ENCODE measurements at regions not wholly inside any gene's neighbourhood (a gene's known extent, or its start where the extent isn't known, plus 50 kb on each side); places are given as distances from the start of the nearest gene placed in this dataset.

DNA sequence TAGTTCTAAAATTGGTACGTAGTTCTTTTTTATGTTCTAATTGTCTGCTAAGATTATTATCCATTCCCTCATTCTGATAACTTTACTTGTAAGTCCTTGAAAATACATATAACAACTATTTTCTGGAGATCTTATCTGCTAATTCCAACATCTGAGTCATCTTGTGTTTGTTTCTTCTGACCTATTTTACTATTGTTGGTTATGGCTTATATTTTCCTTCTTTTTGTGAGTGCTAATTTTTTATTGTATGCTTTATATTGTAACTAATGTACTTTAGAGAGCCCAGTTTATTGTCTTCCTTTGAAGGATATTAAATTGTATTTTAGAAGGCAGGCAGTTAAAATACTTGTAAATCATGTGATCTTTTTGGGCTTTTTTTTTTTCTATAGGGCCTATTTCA lies 149.3 kb upstream of the LRFN5 start:
- CTCF ChIA-PET = no interaction called here
- TF ChIP-seq, protein P1, sequence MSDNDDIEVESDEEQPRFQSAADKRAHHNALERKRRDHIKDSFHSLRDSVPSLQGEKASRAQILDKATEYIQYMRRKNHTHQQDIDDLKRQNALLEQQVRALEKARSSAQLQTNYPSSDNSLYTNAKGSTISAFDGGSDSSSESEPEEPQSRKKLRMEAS (IDR thresholded peaks at IDR 0.05; ENCODE audit: low read depth) = no peak
- no peak for TF ChIP-seq IRF3 (IDR thresholded peaks at IDR 0.05; ENCODE audit: low read depth, low read length)
- TF ChIP-seq REST (IDR thresholded peaks at IDR 0.05; ENCODE audit: low read depth, low read length) = no peak
- TF ChIP-seq CHD2 (IDR thresholded peaks at IDR 0.05; ENCODE audit: low read length, partially characterized antibody) = no peak
- TF ChIP-seq GABPA (IDR thresholded peaks at IDR 0.05; ENCODE audit: low read depth) = no peak
- no peak for TF ChIP-seq TAF1 (IDR thresholded peaks at IDR 0.05; ENCODE audit: borderline replicate concordance, low read depth, low read length)
- TF ChIP-seq, protein P2, sequence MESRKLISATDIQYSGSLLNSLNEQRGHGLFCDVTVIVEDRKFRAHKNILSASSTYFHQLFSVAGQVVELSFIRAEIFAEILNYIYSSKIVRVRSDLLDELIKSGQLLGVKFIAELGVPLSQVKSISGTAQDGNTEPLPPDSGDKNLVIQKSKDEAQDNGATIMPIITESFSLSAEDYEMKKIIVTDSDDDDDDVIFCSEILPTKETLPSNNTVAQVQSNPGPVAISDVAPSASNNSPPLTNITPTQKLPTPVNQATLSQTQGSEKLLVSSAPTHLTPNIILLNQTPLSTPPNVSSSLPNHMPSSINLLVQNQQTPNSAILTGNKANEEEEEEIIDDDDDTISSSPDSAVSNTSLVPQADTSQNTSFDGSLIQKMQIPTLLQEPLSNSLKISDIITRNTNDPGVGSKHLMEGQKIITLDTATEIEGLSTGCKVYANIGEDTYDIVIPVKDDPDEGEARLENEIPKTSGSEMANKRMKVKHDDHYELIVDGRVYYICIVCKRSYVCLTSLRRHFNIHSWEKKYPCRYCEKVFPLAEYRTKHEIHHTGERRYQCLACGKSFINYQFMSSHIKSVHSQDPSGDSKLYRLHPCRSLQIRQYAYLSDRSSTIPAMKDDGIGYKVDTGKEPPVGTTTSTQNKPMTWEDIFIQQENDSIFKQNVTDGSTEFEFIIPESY (IDR thresholded peaks at IDR 0.05; ENCODE audit: borderline replicate concordance, low read depth) = no peak
- TF ChIP-seq RCOR1 (IDR thresholded peaks at IDR 0.05; ENCODE audit: low read length) = no peak
- no peak for TF ChIP-seq YY1 (IDR thresholded peaks at IDR 0.05; ENCODE audit: low read depth)
- TF ChIP-seq FOSL2 (IDR thresholded peaks at IDR 0.05; ENCODE audit: borderline replicate concordance, low read depth) = no peak
- no peak for TF ChIP-seq NRF1 (IDR thresholded peaks at IDR 0.05; ENCODE audit: low read depth, low read length)
- TF ChIP-seq EZH2phosphoT487 (IDR thresholded peaks at IDR 0.05; ENCODE audit: borderline replicate concordance, low read depth) = no peak
- no peak for TF ChIP-seq TEAD4 (IDR thresholded peaks at IDR 0.05; ENCODE audit: borderline replicate concordance, insufficient read depth)
- TF ChIP-seq MEF2A (IDR thresholded peaks at IDR 0.05; ENCODE audit: borderline replicate concordance, low read depth) = no peak
- no peak for TF ChIP-seq FOXJ3 (CRISPR knock-in tag; IDR thresholded peaks at IDR 0.05)
- no peak for TF ChIP-seq TCF12 (IDR thresholded peaks at IDR 0.05)
- TF ChIP-seq RAD21 (IDR thresholded peaks at IDR 0.05; ENCODE audit: low read length) = no peak
- TF ChIP-seq CTCF (IDR thresholded peaks at IDR 0.05) = no peak
- H3K79me2 ChIP-seq (ENCODE audit: insufficient read depth) = no peaks in the 10 kb centered on the region

More for the DNA sequence above, 149.3 kb upstream of the LRFN5 start:
- no peaks in the 10 kb centered on the region for H3K27me3 ChIP-seq (ENCODE audit: insufficient read depth)
- WGBS (ENCODE audit: low lambda C conversion rate) = 28% methylated on average over 1 of the region's 1 CpG
- H3K4me2 ChIP-seq = no peak overlapping the region
- no peaks in the 10 kb centered on the region for H3K36me3 ChIP-seq (replicated peaks in 1 of 2; ENCODE audit: control insufficient read depth in 1 of 2, insufficient read depth in 2 of 2, low read length in 1 of 2)
- no peaks in the 10 kb centered on the region for H3F3A ChIP-seq (replicated peaks; ENCODE audit: insufficient read depth)
- H2AFZ ChIP-seq (ENCODE audit: low read depth) = no peak overlapping the region
- H3K27ac ChIP-seq (ENCODE audit: low read depth in 2 of 2, low read length in 1 of 2) = no peak overlapping the region
- no peak overlapping the region for H3K4me3 ChIP-seq (ENCODE audit: low read depth in 2 of 2, low read length in 1 of 2)
- H3K4me1 ChIP-seq (ENCODE audit: control insufficient read depth in 1 of 2, insufficient read depth in 2 of 2, low read depth in 1 of 2, low read length in 1 of 2) = no peaks in the 10 kb centered on the region
- H4K20me1 ChIP-seq (ENCODE audit: insufficient read depth) = no peaks in the 10 kb centered on the region
- POLR2A ChIA-PET = no interaction called here
- H3K9ac ChIP-seq = no peak overlapping the region
- H3K9me3 ChIP-seq = no peaks in the 10 kb centered on the region
- H3K9me2 ChIP-seq = no peaks in the 10 kb centered on the region
- DNase-seq = no peak
